B cell (primary cell): ENCODE measurements at regions not wholly inside any gene's neighbourhood (a gene's known extent, or its start where the extent isn't known, plus 50 kb on each side); places are given as distances from the start of the nearest gene placed in this dataset.

ENCODE experiments used
- CTCF ChIP-seq: fragments of 200-600 bp; IDR thresholded peaks from one replicate; pipeline ENCODE4 v1.8.0; 2022; ENCODE audit warnings: antibody characterized with exemption, mild to moderate bottlenecking
- EZH2 ChIP-seq: IDR thresholded peaks from 2 replicates; pipeline ENCODE4 v1.6.1; 2012; ENCODE audit warnings: borderline replicate concordance, low read depth, mild to moderate bottlenecking, moderate library complexity, low read length; ENCODE audit not compliant: insufficient read depth, poor library complexity, severe bottlenecking

- TF ChIP-seq CTCF (peak; percentile 95), EZH2 (no peak)
Measured at GRCh38 chr1:10941891-10942541, 70.4 kb upstream of the TARDBP start.
